ENCODE measurements at regions not wholly inside any gene's neighbourhood (a gene's known extent, or its start where the extent isn't known, plus 50 kb on each side); places are given as distances from the start of the nearest gene placed in this dataset.

- TF ChIP-seq CTCF (IDR thresholded peaks at IDR 0.05) (no peak), CHD4 (IDR thresholded peaks at IDR 0.05; ENCODE audit: borderline replicate concordance) (no peak)
- TF ChIP-seq, protein P1, sequence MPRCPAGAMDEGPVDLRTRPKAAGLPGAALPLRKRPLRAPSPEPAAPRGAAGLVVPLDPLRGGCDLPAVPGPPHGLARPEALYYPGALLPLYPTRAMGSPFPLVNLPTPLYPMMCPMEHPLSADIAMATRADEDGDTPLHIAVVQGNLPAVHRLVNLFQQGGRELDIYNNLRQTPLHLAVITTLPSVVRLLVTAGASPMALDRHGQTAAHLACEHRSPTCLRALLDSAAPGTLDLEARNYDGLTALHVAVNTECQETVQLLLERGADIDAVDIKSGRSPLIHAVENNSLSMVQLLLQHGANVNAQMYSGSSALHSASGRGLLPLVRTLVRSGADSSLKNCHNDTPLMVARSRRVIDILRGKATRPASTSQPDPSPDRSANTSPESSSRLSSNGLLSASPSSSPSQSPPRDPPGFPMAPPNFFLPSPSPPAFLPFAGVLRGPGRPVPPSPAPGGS (IDR thresholded peaks at IDR 0.05) = no peak
- TF ChIP-seq, protein P2, sequence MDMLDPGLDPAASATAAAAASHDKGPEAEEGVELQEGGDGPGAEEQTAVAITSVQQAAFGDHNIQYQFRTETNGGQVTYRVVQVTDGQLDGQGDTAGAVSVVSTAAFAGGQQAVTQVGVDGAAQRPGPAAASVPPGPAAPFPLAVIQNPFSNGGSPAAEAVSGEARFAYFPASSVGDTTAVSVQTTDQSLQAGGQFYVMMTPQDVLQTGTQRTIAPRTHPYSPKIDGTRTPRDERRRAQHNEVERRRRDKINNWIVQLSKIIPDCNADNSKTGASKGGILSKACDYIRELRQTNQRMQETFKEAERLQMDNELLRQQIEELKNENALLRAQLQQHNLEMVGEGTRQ (IDR thresholded peaks at IDR 0.05) = no peak
Measured at GRCh38 chr7:16999541-17000267, 117.9 kb upstream of the AGR3 start.
